Stimulated activated CD4-positive, alpha-beta T cell treated with anti-CD3 and anti-CD28 coated beads, Interleukin-4, amount 100 ng/mL, for 4 hours (primary cell): ENCODE measurements at regions not wholly inside any gene's neighbourhood (a gene's known extent, or its start where the extent isn't known, plus 50 kb on each side); places are given as distances from the start of the nearest gene placed in this dataset.
"Not testable (repeated sequence)": the region's sequence is repeated elsewhere in the genome, so short reads cannot be mapped to it uniquely, and the experiment has no call there.

ENCODE experiments used
- DNase-seq, 2 experiments: peaks; one replicate each; pipeline ENCODE4 v3.0.0-alpha.2; 2020

DNA sequence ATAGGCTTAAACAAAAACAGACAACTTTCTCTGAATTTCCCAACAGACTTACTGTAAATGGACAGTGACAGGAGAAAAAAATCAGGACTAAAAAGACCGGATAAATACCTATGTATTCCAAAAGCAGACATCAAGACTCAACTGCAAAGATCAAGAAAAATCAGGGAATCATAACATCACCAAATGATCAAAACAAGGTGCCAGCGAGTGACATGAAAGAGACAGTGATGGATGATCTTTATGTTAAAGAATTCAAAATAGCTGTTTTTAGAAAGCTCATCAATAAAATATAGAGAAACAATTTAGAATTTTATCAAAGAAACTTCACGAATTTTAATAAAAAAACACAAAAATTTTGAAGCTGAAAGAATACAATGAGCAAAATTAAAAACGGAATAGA, 952.5 kb upstream of the ATXN7L3B start:
- DNase-seq: no peak

DNA sequence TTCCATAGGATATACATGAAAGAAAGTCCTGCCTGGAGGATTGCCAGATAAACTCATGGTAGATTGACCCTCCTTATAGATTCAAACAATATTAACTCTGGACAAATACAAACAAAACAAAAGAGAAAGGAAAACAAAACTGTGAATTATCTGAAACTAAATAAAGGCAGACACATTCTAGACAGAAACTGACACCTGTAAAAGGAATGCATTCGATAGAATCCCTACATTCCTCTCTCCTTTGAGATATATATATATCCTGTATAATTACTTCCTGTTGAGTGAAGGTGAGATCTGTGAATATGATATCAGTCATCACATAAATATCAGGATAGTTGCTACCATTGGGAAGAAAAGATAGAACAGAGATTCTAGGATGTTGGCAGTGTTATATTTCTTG, 948.4 kb upstream of the ATXN7L3B start:
- DNase-seq: no peak

DNA sequence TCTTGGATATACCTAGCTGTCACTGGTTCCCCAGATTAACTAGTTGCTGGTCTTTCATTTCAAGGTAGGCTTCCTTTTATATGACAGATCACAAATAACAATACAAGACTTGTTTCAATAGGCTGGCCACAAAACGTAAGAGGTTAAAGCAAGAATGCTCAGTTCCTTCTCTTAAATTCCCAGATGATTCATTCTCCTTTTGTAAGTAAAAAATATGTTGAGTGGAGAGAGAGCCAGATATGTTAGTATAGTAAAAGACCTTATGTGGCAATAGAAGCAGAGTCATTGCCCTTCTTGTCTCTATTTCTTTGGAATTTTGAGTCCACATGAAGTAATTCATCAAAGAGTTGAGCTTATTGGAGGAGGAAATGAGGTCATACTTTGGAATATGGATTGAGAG, 939.0 kb upstream of the ATXN7L3B start:
- no peak for DNase-seq

DNA sequence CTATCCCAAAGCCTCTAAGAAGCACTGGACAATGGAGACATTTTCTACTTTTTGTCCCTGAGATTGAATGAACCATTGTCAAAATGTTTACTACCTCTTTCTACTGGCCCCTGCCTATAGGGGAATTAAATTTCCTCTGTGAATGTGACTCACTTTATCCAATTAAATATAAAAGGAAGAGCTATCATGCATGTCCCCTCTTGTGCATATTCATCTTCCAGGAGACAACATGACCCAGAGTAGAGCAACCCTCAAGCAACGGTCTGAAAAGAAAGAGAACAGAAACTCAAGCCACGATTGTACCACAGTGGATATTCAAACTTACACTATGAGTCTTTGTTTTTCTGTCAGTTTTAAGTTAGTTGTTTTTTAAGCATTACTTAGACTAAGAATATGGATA, 938.4 kb upstream of the ATXN7L3B start:
- no peak for DNase-seq

DNA sequence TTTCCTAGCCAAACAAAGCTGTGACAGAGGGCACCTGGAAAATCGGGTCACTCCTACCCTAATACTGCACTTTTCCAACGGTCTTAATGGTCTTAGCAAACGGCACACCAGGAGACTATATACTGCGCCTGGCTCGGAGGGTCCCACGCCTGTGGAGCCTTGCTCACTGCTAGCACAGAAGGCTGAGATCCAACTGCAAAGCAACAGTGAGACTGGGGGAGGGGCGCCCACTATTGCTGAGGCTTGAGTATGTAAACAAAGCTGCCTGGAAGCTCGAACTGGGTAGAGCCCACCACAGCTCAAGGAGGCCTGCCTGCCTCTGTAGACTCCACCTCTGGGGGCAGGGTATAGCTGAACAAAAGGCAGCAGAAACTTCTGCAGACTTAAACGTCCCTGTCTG, 931.7 kb upstream of the ATXN7L3B start:
- DNase-seq: not testable (repeated sequence)

DNA sequence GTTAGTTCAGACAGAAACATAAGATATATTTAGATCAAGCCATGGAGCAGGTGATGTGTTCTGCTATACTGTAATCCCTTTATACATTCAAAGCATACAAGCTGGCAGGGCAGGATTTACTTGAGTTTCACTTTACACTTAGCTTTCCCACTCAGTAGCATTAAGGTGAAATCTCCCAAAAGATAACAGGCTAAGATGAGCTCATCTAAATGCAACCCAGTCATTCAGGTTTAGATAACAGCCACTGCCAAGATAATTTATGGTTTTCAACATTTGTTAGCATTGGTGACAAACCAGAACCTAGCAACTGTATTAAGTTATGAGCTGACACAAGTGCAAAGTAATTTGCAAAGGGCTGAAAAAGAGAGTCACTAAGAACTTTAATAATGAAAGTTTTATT, 925.1 kb upstream of the ATXN7L3B start:
- DNase-seq: no peak

DNA sequence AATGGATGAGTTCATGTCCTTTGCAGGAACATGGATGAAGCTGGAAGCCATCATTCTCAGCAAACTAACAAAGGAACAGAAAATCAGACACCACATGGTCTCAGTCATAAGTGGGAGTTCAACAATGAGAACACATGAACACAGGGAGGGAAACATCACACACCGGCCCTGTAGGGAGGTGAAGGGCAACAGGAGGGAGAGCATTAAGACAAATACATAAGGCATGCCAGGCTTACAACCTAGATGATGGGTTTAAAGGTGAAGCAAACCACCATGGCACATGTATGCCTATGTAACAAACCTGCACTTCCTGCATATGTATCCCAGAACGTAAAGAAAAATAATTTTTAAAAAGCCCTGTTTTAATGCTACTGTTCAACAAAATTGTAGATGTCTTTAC, 914.2 kb upstream of the ATXN7L3B start:
- DNase-seq: no peak

DNA sequence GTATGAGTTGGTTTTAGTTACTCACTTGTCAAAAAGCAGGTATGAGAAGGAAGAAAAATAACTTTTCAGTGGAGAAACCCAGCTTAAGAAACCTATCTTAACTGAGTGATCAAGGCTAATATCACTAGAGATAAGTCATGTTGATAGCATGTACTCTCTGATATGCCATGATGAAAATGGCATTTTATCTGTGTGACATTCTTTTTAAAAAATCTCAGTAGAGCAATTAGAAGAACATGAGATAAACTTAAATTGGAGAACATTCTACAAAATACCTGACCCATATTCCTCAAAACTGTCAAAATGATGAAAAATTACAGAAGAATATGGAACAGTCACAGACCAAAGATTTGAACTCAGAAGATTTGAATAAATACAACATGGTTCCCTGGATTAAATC, 912.4 kb upstream of the ATXN7L3B start:
- no peak for DNase-seq

DNA sequence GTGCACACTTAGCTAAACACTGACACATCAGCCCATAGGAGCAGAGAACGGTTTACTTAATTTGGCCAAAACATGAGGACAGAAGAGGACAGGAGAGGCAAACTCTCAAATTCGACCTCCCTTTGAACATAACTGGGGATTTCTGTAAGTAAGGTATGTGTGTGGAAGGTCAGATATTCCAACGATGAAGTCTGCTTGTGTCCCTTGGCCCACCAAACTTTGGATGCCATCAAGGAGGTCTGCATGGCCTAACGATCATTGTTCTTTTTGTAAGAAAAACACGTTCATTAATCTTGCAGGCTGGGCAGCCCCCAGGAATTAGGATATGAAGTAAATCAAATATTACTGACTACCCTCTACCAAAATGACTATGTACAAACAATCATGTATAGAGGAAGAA, 908.5 kb upstream of the ATXN7L3B start:
- DNase-seq: no peak

DNA sequence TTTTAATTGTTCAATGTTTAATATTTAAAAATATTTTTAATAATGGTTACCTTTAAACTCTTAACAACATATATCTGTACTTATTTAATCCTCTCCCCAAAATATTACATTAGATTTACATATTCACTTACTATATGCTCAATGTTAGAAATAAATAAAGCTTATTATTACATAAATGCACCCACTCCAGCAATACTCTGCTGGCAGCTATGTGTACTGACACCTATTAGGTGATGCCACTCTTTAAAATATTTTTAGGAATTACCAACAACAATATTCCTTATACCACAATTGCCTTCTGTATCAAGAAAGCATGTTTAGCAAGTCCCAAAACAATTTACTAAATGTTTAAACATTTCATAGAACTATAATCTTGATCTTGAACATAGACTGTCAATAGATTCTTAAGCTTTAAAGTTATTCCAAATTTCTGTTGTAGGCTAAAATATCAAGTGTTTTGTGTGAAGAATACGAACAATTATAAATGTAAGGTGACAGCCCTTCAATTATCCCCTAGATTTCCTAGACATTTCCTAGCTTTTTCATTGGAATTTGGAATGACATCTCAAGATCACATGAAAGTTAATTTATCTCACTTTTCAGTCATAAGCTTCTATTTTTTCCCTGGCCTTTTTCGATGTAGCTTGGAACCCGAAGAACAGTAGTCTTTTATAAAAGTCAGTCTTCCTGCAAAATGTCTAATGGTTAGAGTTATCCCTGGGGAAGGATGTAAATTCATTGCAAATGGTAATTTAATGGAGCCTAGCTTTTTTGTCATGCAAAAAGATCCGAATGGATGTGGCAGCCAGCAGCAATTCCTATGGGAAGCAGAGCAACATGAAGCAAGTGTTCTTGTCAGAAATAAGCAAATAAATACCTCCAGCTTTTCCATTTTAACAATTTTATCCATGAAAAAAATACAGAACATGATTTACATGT, 907.5 kb upstream of the ATXN7L3B start:
- DNase-seq: no peak

DNA sequence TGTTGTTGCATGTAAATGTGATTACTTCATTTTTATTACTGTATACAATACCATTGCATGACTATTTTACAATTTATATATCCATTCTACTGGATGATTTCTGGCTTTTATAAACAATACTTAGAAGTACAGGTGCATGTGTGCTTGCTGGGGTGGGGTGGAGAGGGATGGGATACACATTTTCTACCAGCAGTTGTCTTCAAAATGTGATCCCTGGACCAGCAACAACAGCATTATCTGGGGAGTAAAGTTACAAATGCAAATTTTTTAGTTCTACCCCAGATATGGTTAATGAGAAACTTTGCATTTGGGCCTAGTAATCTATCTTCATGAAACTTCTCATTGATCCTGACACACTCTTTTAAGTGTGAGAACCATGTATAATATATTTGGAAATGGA, 905.4 kb upstream of the ATXN7L3B start:
- DNase-seq: no peak

DNA sequence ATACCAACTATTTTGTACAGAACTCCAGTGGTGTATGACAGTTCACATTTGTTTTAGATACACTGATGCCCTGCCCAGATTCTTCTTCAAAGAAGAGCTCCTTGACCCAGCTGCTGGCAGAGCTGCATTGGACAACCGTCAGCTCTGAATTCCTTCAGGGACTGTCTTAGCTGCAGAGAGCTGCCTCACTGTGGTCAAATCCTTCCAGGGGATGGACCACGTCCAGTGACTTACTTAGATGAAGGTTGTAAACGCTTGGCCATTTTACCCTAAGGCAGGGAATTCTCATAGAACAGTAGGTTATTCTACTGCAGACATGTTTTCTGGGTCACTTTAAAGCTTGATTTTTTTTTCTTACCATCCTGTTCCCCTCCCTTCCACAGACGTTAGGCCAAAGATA, 905.0 kb upstream of the ATXN7L3B start:
- no peak for DNase-seq

DNA sequence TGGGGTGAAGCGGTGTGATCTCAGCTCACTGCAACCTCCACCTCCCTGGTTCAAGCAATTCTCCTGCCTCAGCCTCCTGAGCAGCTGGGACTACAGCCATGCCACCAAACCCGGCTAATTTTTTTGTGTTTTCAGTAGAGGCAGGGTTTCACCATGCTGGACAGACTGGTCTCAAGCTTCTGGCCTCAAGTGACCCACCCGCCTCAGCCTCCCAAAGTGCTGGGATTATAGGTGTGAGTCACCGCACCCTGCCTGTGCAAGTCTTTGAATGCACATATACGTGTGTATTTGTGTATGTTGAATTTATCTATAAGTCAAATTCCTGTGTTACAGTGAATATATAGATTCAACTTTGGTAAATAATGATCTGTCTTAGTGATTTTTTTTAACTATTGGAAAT, 898.2 kb upstream of the ATXN7L3B start:
- DNase-seq: not testable (repeated sequence)

DNA sequence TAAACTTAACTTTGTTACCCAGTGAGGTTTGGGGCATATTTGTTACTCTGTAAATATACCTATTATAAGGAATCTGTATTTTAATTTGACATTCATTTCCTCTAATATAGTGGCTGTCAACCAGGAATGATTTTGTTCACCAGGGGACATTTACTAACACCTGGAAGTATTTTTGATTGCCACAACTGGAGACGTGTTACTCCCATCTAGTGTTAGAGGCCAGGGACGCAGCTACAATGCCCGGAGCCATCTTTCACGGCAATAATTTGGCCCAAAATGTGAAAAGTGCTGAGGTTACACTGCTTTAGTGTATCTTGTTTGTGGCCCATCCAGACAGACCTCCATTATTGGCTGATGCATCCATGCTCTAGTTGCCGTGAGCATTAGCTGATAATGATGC, 881.3 kb upstream of the ATXN7L3B start:
- DNase-seq: no peak

DNA sequence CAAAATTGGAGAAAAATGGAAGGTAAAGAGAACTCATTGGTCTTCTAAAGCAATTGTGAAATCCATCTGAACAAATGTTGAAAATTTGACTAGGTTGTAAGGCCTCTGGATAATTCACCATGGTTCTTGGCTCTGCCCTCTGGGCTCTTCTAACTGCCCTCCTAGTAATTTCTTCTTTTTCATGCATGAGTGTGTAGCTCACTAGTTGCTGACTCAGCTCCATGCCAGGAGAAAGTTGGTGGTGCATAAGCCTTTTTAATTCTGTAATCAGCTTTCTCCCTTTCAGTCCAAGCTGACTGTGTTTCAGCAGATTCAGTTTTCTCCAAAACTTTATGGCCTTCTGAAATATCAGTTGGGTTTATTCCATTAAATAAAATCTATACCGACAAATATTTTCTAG, 877.8 kb upstream of the ATXN7L3B start:
- no peak for DNase-seq

DNA sequence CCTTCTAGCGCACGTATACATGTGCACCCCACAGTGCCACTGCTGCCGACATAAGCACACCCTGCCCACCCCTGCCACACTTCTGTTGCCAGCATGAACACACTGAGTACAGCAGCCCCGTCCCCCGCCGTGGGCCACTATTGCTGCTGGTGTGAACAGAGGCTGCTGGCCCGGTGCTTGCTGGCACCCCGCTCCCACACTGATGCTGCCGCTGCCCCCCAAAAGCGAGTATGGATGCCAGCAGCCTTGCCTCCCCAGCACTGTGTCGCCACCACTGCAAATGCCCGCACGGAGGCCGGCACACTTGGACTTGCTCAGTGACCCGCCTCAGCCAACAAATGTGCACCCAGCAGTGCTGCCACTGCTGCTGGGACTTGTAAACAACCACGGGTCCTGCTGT, 872.4 kb upstream of the ATXN7L3B start:
- no peak for DNase-seq

DNA sequence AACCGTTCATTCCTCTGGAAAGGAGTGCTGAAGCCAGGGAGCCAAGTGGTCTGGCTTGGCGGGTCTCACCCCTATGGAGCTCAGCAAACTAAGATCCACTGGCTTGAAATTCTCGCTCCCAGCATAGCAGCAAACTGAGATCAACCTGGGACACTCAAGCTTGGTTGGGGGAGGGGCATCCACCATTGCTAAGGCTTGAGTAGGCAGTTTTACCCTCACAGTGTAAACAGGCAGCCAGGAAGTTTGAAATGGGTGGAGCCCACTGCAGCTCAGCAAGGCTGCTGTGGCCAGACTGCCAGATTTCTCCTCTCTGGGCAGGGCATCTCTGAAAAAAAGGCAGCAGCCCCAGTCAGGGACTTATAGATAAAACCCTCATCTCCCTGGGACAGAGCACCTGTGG, 866.1 kb upstream of the ATXN7L3B start:
- DNase-seq: not testable (repeated sequence)

DNA sequence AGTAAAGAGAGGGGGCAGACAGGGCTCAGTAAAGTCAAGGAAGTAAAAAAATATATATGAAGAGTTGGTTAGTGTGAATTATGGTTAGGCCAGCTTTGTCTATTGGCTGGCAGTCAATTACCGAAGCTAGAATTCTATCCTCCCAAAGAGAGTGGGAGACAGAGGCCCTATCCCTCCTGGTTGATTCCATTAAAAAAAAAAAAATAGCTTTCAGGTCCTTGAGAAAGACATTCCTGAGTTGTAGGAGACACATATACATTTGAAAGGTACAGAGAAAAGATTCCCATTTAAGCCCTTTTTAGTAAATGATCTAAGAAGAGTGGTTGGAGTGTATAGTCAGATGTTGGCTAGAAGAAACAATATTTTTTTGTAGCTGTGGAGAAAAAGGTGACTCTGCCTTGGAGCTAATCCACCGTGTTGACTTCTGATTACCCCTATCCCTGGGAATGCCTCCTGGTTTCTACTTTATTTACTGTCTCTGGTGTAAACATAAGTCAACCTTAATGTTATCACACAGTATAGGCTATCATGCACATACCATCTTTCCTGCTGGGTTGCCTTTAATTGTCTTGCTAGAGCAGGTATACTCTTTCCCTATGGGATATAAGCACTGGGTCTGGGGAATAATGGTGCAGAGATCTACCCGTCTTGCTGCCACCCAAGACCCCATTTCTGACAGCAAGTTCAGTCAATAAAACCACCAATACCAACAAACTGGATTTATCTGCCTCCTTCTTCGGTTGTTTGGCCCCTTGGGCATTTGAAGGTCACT, 859.9 kb upstream of the ATXN7L3B start:
- DNase-seq: no peak

DNA sequence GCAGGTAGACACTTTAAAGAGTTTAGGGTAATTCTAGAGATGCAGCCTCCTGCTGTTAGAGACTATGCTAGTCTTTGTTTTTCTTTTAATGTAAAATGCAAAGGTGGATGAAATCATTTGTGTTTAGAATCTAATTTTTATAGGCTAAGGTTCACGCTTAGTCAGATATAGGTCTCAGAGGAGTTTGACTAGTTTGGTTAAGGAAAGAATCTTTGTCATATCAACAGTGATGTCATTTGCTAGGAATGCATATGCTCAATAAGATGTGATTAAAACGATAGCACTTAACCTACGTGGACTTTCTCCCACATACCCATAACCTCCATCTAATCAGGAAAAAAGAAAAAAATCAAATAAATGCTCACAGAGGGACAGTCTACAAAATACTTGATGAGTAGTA, 859.3 kb upstream of the ATXN7L3B start:
- no peak for DNase-seq

DNA sequence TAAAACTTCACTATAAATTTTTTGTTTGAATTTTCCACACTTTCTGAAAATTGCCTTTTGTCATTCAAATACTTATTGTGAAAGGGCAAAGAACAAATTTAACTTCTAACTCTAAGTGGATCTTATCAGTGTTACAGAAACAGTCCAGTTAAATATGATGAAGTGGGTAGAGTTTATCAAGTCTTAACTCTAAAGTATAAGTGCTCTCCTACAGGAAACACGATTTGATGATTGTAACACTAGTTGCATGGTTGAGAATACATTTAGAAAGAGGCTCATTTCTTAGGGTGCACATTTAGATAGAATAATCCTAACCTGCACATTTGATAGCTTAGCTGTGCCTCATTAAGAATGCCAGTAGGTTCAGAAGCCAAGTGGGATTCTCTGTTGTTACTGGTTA, 838.3 kb upstream of the ATXN7L3B start:
- no peak for DNase-seq

DNA sequence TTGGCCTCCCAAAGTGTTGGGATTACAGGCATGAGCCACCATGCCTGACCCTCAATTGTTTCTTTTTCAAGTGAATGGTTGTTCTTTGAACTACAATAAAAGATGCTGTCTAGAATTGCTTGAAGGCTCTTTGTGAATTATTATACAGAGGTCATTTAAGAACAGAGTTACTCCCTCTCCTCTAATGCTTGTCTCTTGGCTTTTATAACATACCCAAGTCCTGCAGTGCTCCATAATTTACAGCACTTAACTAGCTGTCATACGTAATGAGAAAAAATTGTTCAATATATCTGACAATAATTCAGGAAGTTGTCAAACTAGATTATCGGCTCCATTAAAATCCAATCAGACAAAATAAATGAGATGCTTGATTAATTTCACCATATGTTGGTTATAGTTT, 823.0 kb upstream of the ATXN7L3B start:
- no peak for DNase-seq

DNA sequence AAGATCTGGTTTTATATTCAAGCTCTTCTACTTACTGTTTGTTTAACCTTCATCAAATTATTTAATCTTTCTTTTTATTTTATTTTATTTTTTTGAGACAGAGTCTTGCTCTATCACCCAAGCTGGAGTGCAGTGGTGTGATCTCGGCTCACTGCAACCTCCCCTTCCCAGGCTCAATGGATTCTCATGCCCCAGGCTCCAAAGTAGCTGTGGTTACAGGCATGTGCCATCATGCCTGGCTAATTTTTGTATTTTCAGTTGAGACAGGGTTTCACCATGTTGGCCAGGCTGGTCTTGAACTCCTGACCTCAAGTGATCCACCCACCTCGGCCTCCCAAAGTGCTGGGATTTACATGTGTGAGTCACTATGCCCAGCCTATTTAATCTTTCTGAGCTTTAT, 821.5 kb upstream of the ATXN7L3B start:
- not testable (repeated sequence) for DNase-seq

DNA sequence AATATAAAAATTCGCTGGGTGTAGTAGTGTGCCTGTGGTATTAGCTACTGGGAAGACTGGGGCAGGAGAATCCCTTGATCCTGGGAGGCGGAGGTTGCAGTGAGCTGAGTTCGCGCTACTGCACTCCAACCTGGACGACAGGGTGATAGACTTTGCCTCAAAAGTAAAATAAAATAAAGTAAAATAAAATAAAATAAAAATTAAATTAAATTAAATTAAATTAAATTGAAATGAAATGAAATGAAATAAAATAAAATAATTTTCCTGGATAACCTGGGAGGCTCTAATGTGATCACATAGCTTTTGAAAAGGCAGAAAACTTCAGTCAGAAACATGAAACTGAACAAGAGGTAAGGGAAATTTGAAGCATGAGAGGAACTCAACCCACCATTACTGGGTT, 818.4 kb upstream of the ATXN7L3B start:
- DNase-seq: no peak

DNA sequence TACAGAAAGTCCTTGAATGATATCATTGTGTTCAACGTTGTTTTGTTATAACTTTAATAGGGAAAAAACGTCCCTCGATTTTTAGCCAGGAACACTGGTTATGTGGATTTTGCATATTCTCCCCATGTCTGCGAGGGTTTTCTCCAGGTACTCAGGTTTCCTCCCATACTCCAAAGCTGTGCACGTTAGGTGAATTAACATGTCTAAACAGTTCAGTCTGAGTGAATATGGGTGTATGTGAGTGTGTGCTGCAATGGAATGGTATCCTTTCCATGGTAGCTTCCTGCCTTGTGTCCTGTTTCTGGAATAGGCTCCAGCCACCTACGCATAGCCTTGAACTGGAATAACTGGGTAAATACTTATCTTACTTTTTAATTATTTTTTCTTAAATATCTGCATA, 810.8 kb upstream of the ATXN7L3B start:
- no peak for DNase-seq
